Left forelimb (tissue), 1 donor: ENCODE measurements at regions not wholly inside any gene's neighbourhood (a gene's known extent, or its start where the extent isn't known, plus 50 kb on each side); places are given as distances from the start of the nearest gene placed in this dataset.
"Not testable (repeated sequence)": the region's sequence is repeated elsewhere in the genome, so short reads cannot be mapped to it uniquely, and the experiment has no call there.

Experiments
- DNase-seq: peaks from one replicate; pipeline ENCODE4 v3.0.0-alpha.2; 2018; ENCODE audit warnings: low spot score

- no peak for DNase-seq
Measured at GRCh38 chr3:144529566-144529965, 557.9 kb downstream of the DIPK2A start.

- DNase-seq, result no peak
Measured at GRCh38 chr3:144544871-144545270, 573.2 kb downstream of the DIPK2A start.

DNA sequence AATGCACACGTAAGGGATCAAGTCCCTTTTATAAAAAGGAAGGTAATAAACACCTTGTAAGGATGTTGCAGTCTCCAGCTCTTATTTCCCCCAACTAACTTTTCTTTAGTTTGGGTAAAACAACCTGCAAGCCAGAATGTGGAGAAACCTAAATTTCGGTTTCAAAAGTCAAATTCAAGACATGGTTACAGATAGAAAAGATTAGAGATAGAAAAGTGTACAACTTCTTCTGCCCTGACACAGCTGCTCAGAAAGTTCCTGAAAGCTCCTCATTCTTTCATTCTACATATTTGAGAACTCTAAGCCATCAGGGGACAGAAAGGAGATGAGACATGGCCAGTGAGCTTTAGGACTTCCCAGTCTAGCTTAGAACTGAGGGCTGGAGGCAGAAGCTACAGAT, 574.9 kb downstream of the DIPK2A start:
- DNase-seq, result no peak

GRCh38 chr3:144548346-144548745, 576.7 kb downstream of the DIPK2A start:
- DNase-seq, result no peak

DNA sequence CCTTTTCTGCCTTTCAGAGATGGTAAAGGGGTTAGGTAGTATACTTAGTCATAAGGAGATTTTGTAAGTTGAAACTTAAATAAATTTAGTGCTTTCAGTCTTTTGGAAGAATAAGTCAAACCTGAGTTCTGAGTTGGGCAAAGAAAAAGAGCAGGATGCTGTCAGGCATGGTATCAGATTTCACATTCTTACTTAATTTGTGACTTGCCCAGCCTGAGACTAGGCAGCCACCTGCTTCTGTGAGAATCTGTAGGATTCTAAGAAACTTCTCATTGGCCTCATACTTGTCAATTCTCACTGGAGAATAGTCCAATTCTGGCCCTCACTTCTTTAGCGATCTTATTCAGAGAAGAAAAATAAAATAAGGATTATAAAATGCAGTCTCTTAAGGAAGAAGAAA, 577.5 kb downstream of the DIPK2A start:
- no peak for DNase-seq

GRCh38 chr3:144552346-144553057, 580.9 kb downstream of the DIPK2A start:
- DNase-seq, result no peak

- DNase-seq, result no peak
Measured at GRCh38 chr3:144553301-144553700, 581.7 kb downstream of the DIPK2A start.

DNA sequence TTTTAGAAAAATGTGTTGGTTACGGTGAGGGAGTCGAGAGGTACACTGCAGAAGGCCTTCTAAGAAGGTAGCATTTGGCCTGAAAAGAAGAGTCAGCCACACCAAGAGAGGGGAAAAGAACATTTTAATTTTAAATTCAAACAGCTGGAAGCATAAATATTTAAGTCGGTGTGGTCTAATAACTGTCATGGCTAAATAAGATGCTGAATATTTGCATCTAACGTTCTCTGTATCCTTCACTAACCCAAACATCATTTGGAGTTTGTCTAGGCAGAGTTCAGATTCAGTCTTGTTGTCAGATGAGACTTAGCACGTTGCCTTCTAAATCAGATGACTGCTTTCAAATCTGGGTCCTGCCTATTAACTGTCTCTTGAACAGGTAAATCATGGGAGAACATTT, 583.3 kb downstream of the DIPK2A start:
- DNase-seq, result no peak

GRCh38 chr3:144556392-144556791, 584.8 kb downstream of the DIPK2A start:
- no peak for DNase-seq

DNA sequence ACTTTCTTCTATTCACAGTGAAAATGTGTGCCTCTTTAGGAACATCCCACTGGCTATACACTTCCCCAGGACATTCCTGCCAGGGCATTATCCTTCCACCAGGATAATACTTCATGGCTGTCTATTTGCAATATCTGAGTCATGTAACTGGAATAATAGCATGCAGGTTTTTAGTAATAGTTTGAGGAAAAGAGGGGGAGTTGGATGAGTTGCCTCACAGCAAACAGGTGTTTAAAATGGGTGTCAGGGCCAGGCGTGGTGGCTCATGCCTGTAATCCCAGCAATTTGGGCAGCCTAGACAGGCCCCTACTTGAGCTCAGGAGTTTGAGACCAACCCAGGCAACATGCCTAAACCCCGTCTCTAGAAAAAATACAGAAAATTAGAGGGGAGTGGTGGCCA, 585.9 kb downstream of the DIPK2A start:
- DNase-seq, result no peak

DNA sequence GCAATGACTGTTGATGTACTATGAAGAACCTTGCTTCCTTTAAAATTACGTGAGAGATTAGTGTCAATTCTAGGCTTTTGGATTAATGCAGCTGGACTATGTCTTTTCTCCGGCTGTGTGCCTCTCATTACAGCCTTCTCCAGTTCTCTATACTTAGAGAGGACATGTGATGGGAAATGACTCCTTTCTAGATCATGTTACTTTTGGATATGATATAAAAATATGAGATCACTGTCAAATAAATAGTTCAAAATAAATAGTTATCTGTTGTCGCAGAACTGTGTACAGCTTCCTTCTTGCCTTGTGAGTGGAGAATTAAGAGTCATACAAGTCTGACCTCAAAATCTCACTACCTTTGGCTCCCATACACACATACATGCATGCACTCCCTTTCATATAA, 592.4 kb downstream of the DIPK2A start:
- no peak for DNase-seq

- DNase-seq, result no peak
Measured at GRCh38 chr3:144566320-144566719, 594.7 kb downstream of the DIPK2A start.

- no peak for DNase-seq
Measured at GRCh38 chr3:144569651-144570050, 598.0 kb downstream of the DIPK2A start.

- DNase-seq, result no peak
Measured at GRCh38 chr3:144583871-144584270, 612.2 kb downstream of the DIPK2A start.

GRCh38 chr3:144585408-144585807, 613.8 kb downstream of the DIPK2A start:
- no peak for DNase-seq

GRCh38 chr3:144585953-144586352, 614.3 kb downstream of the DIPK2A start:
- DNase-seq, result no peak

GRCh38 chr3:144586382-144586781, 614.8 kb downstream of the DIPK2A start:
- no peak for DNase-seq

GRCh38 chr3:144590854-144591253, 619.2 kb downstream of the DIPK2A start:
- DNase-seq, result no peak

- no peak for DNase-seq
Measured at GRCh38 chr3:144593881-144594280, 622.3 kb downstream of the DIPK2A start.

DNA sequence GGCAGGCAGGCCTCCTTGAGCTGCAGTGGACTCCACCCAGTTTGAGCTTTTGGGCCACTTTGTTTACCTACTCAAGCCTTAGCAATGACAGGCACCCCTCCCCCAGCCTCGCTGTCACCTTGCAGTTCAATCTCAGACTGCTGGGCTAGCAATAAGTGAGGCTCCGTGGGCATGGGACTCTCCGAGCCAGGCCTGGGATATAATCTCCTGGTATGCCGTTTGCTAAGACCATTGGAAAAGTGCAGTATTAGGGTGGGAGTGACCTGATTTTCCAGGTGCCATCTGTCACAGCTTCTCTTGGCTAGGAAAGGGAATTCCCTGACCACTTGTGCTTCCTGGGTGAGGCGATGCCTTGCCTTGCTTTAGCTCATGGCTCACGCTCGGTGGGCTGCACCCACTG, 648.6 kb downstream of the DIPK2A start:
- not testable (repeated sequence) for DNase-seq

DNA sequence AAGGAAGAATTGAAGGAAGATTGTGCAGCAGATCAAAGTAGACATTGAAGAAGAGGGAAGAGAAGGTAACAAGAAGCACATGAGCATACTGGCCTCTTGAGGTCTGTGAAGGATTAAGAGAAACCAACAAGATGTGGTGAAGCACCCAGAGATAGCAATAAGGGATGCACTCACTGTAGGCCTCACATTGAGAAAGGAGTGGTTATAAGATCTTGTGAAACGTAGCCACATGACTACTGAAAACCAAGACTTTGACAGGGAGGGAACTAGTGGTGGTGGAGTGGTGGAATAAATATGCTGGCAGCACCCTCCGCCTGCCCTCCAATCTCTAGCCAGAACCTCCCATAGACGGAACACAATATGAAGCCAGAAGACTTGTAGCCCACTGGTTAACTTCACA, 651.2 kb downstream of the DIPK2A start:
- no peak for DNase-seq

DNA sequence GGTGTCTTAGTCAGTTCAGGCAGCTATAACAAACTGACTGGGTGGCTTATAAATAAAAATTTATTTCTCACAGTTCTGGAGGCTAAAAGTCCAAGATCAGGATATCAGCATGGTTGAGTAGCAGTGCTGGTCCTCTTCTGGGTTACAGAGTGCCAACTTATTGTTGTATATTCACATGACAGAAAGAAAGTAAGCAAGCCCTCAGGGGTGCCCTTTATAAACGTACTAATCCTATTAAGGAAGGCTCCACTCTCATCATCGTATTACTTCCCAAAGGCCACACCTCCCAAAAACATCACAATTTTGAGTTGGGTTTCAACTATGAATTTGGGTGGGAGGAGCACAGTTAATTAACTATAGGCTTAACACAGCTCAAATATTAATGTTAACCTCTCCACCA, 653.0 kb downstream of the DIPK2A start:
- no peak for DNase-seq

GRCh38 chr3:144626835-144627234, 655.2 kb downstream of the DIPK2A start:
- DNase-seq, result no peak

DNA sequence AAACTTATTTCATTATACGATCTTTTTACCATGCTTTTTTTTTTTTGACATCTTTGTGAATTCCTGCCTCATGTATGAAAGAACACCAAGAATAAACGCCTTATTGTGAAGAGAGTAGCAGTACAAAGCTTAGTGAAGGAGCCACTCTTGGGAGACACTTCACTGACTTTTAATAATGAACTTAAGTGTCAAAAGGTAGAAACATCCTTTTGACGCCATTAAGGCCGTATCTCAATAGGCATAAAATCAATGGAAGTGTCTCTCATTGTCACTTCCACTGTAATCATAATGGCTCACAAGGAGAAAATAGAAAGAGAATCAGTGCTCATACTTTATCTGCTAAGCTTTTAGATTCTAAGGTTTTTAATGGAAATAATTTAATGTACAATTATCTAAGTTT, 657.8 kb downstream of the DIPK2A start:
- DNase-seq, result no peak

DNA sequence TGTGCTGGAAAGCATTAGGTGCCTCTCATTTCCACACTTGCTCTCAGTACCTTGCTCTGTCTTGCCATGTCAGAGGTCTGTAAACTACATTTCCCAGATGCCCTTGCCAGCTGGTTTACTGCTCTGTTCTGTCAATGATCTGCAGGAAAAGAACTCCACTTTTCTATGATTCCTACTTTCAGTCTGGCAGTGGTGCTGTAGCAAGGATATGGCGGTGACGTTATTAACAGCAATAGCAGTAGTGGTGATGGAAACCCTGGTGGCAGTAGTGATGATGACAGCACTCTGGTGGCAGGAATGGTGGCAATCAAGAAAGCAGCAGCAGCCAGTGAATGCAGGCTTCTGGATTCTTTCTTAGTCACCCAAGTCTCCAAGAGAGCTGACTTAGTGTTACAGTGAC, 665.2 kb downstream of the DIPK2A start:
- DNase-seq, result no peak
